ENCODE measurements at regions not wholly inside any gene's neighbourhood (a gene's known extent, or its start where the extent isn't known, plus 50 kb on each side); places are given as distances from the start of the nearest gene placed in this dataset.
"Not testable (repeated sequence)": the region's sequence is repeated elsewhere in the genome, so short reads cannot be mapped to it uniquely, and the experiment has no call there.

DNA sequence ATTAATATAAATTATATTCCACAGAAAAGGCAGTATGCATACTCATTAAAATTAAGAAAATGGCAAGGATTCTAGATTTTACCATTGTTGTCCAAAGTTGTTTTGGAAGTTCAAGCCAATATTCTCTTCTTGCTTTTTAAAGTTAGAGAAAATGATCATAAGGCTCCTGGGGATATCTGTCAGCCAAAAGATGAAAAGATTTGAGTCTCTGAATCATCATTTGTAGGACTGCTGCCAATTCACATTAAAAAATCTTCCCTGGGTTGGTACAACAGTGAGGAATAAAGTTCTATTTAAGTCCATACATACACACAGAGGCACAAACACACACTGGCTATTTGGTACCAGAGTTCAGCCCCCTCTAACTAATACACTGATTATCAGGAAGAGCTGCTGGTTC is 620.1 kb downstream of the COL12A1 start:
- Histone ChIP-seq H3K9me3 (ENCODE audit: low read length) (no peaks in the 10 kb centered on the region), H3K36me3 (ENCODE audit: insufficient read depth, low read length) (no peaks in the 10 kb centered on the region), H3K27me3 (ENCODE audit: insufficient read depth, low read length) (no peaks in the 10 kb centered on the region), H3K4me1 (ENCODE audit: insufficient read depth, low read length) (no peaks in the 10 kb centered on the region), H3K4me3 (ENCODE audit: low read length) (no peak overlapping the region), H2AFZ (ENCODE audit: low read depth, low read length) (no peak overlapping the region)

- no peak overlapping the region for H2AFZ ChIP-seq (ENCODE audit: low read depth, low read length)
- H3K27me3 ChIP-seq (ENCODE audit: insufficient read depth, low read length), result no peaks in the 10 kb centered on the region
- no peaks in the 10 kb centered on the region for H3K36me3 ChIP-seq (ENCODE audit: insufficient read depth, low read length)
- no peaks in the 10 kb centered on the region for H3K9me3 ChIP-seq (ENCODE audit: low read length)
- H3K4me1 ChIP-seq (ENCODE audit: insufficient read depth, low read length), result no peaks in the 10 kb centered on the region
- H3K4me3 ChIP-seq (ENCODE audit: low read length), result no peak overlapping the region
Measured at GRCh38 chr6:74581681-74582080, 624.2 kb downstream of the COL12A1 start.

GRCh38 chr6:74579794-74580193 is 626.1 kb downstream of the COL12A1 start:
- no peaks in the 10 kb centered on the region for H3K9me3 ChIP-seq (ENCODE audit: low read length)
- H2AFZ ChIP-seq (ENCODE audit: low read depth, low read length), result no peak overlapping the region
- H3K4me1 ChIP-seq (ENCODE audit: insufficient read depth, low read length), result no peaks in the 10 kb centered on the region
- H3K36me3 ChIP-seq (ENCODE audit: insufficient read depth, low read length), result no peaks in the 10 kb centered on the region
- no peaks in the 10 kb centered on the region for H3K27me3 ChIP-seq (ENCODE audit: insufficient read depth, low read length)
- no peak overlapping the region for H3K4me3 ChIP-seq (ENCODE audit: low read length)

- Histone ChIP-seq H3K9me3 (ENCODE audit: low read length) (no peaks in the 10 kb centered on the region), H3K27me3 (ENCODE audit: insufficient read depth, low read length) (no peaks in the 10 kb centered on the region), H3K36me3 (ENCODE audit: insufficient read depth, low read length) (no peaks in the 10 kb centered on the region), H3K4me3 (ENCODE audit: low read length) (no peak overlapping the region), H2AFZ (ENCODE audit: low read depth, low read length) (no peak overlapping the region), H3K4me1 (ENCODE audit: insufficient read depth, low read length) (no peaks in the 10 kb centered on the region)
Measured at GRCh38 chr6:74579047-74579446, 626.8 kb downstream of the COL12A1 start.

GRCh38 chr6:74578339-74578738 is 627.5 kb downstream of the COL12A1 start:
- Histone ChIP-seq H3K36me3 (ENCODE audit: insufficient read depth, low read length) (no peaks in the 10 kb centered on the region), H3K9me3 (ENCODE audit: low read length) (no peaks in the 10 kb centered on the region), H3K4me1 (ENCODE audit: insufficient read depth, low read length) (no peaks in the 10 kb centered on the region), H2AFZ (ENCODE audit: low read depth, low read length) (no peak overlapping the region), H3K27me3 (ENCODE audit: insufficient read depth, low read length) (no peaks in the 10 kb centered on the region), H3K4me3 (ENCODE audit: low read length) (no peak overlapping the region)

- Histone ChIP-seq H3K4me3 (ENCODE audit: low read length) (no peak overlapping the region), H3K4me1 (ENCODE audit: insufficient read depth, low read length) (no peaks in the 10 kb centered on the region), H3K27me3 (ENCODE audit: insufficient read depth, low read length) (no peaks in the 10 kb centered on the region), H2AFZ (ENCODE audit: low read depth, low read length) (no peak overlapping the region), H3K9me3 (ENCODE audit: low read length) (no peaks in the 10 kb centered on the region), H3K36me3 (ENCODE audit: insufficient read depth, low read length) (no peaks in the 10 kb centered on the region)
Measured at GRCh38 chr6:74577619-74578018, 628.2 kb downstream of the COL12A1 start.

DNA sequence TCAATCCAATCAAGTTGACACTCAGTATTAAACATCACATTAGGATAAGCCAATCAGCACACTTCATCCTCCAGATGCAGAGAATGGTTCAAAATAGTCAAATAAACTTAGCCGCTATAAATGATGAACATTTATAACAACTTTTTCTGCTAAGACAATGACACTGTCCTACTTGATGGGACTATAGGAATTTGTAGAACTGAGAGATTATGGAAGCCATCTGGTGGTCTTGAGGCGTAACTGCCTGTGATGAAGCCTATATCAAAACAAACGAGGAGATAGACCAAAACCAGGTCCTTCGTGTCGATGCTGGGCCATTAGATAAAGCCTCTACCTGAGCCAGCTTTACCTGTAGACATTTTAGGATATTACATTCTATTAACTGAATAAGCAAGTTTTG is 631.1 kb downstream of the COL12A1 start:
- H3K36me3 ChIP-seq (ENCODE audit: insufficient read depth, low read length), result no peaks in the 10 kb centered on the region
- H3K9me3 ChIP-seq (ENCODE audit: low read length), result no peaks in the 10 kb centered on the region
- H2AFZ ChIP-seq (ENCODE audit: low read depth, low read length), result no peak overlapping the region
- no peaks in the 10 kb centered on the region for H3K27me3 ChIP-seq (ENCODE audit: insufficient read depth, low read length)
- no peaks in the 10 kb centered on the region for H3K4me1 ChIP-seq (ENCODE audit: insufficient read depth, low read length)
- no peak overlapping the region for H3K4me3 ChIP-seq (ENCODE audit: low read length)

DNA sequence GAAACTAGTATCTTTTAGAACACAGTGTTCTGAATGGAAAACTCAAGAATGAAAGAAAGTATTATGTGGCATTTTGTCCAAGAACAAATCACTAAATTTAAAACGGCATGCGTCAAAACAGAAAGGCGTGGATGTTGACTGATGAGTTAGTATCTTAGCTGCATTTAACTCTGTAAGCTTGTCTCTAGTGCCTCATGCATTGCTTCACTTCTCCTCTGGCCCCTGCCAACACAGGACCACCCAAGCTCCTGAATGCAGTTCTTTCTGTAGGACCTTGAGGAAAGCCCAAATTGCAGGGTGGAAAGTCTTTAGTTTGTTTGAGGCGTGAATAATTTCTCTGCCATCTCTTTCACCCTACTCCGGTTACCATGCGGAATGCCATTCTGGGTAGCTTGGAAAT is 632.2 kb downstream of the COL12A1 start:
- H3K36me3 ChIP-seq (ENCODE audit: insufficient read depth, low read length), result no peaks in the 10 kb centered on the region
- no peaks in the 10 kb centered on the region for H3K9me3 ChIP-seq (ENCODE audit: low read length)
- H3K4me3 ChIP-seq (ENCODE audit: low read length), result no peak overlapping the region
- H2AFZ ChIP-seq (ENCODE audit: low read depth, low read length), result no peak overlapping the region
- no peaks in the 10 kb centered on the region for H3K27me3 ChIP-seq (ENCODE audit: insufficient read depth, low read length)
- H3K4me1 ChIP-seq (ENCODE audit: insufficient read depth, low read length), result no peaks in the 10 kb centered on the region

GRCh38 chr6:74570044-74570443 is 635.8 kb downstream of the COL12A1 start:
- H2AFZ ChIP-seq (ENCODE audit: low read depth, low read length), result no peak overlapping the region
- no peaks in the 10 kb centered on the region for H3K36me3 ChIP-seq (ENCODE audit: insufficient read depth, low read length)
- no peaks in the 10 kb centered on the region for H3K27me3 ChIP-seq (ENCODE audit: insufficient read depth, low read length)
- H3K4me3 ChIP-seq (ENCODE audit: low read length), result no peak overlapping the region
- no peaks in the 10 kb centered on the region for H3K4me1 ChIP-seq (ENCODE audit: insufficient read depth, low read length)
- H3K9me3 ChIP-seq (ENCODE audit: low read length), result no peaks in the 10 kb centered on the region

GRCh38 chr6:74568861-74569260 is 637.0 kb downstream of the COL12A1 start:
- H3K4me3 ChIP-seq (ENCODE audit: low read length), result no peak overlapping the region
- H3K4me1 ChIP-seq (ENCODE audit: insufficient read depth, low read length), result no peaks in the 10 kb centered on the region
- H3K9me3 ChIP-seq (ENCODE audit: low read length), result no peaks in the 10 kb centered on the region
- no peaks in the 10 kb centered on the region for H3K36me3 ChIP-seq (ENCODE audit: insufficient read depth, low read length)
- no peaks in the 10 kb centered on the region for H3K27me3 ChIP-seq (ENCODE audit: insufficient read depth, low read length)
- no peak overlapping the region for H2AFZ ChIP-seq (ENCODE audit: low read depth, low read length)

DNA sequence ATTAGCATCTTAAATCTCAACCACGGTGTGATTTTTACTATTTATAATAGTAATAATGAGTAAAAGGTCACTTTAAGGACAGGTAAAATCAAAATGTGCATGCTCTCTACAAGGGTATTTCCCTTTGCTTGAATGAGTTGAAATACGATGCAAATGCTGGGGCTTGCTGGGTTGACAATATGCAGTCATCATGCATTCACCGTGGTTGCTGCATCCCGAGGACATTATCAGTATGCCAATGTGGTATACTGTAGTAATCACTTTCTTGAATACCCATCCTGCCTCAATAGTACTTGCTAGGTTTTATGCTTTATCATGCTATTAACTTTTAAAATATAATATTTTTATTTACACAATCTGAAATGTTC is 637.9 kb downstream of the COL12A1 start:
- H2AFZ ChIP-seq (ENCODE audit: low read depth, low read length); H3K4me3 ChIP-seq (ENCODE audit: low read length); H3K4me1 ChIP-seq (ENCODE audit: insufficient read depth, low read length); H3K9me3 ChIP-seq (ENCODE audit: low read length); H3K36me3 ChIP-seq (ENCODE audit: insufficient read depth, low read length); H3K27me3 ChIP-seq (ENCODE audit: insufficient read depth, low read length): not testable (repeated sequence)

GRCh38 chr6:74567281-74567922 is 638.5 kb downstream of the COL12A1 start:
- H2AFZ ChIP-seq (ENCODE audit: low read depth, low read length), result no peak overlapping the region
- H3K27me3 ChIP-seq (ENCODE audit: insufficient read depth, low read length), result no peaks in the 10 kb centered on the region
- H3K9me3 ChIP-seq (ENCODE audit: low read length), result no peaks in the 10 kb centered on the region
- H3K36me3 ChIP-seq (ENCODE audit: insufficient read depth, low read length), result no peaks in the 10 kb centered on the region
- H3K4me3 ChIP-seq (ENCODE audit: low read length), result no peak overlapping the region
- no peaks in the 10 kb centered on the region for H3K4me1 ChIP-seq (ENCODE audit: insufficient read depth, low read length)

- no peaks in the 10 kb centered on the region for H3K9me3 ChIP-seq (ENCODE audit: low read length)
- no peaks in the 10 kb centered on the region for H3K36me3 ChIP-seq (ENCODE audit: insufficient read depth, low read length)
- H3K27me3 ChIP-seq (ENCODE audit: insufficient read depth, low read length), result no peaks in the 10 kb centered on the region
- no peaks in the 10 kb centered on the region for H3K4me1 ChIP-seq (ENCODE audit: insufficient read depth, low read length)
- H3K4me3 ChIP-seq (ENCODE audit: low read length), result no peak overlapping the region
- no peak overlapping the region for H2AFZ ChIP-seq (ENCODE audit: low read depth, low read length)
Measured at GRCh38 chr6:74557236-74557635, 648.6 kb downstream of the COL12A1 start.

DNA sequence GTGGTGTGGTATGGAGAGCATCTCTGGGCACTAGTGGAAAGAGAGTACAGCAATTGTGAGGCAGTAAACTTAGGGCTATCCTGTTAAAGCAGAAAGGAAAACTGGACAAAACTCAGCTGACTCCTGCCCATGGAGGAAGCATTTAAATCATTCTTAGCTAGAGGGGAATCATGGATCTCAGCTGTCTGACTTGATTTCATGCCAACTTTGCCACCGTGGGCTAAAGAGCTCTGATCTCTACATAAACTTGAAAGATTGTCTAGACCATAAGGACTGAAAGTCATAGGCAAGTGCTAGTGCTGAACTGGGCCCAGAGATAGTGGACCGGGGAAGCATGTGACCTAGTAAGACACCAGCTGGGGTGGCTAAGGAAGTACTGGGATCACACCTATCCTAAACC is 651.8 kb downstream of the COL12A1 start:
- H3K9me3 ChIP-seq (ENCODE audit: low read length), result no peaks in the 10 kb centered on the region
- H3K27me3 ChIP-seq (ENCODE audit: insufficient read depth, low read length), result no peaks in the 10 kb centered on the region
- no peaks in the 10 kb centered on the region for H3K36me3 ChIP-seq (ENCODE audit: insufficient read depth, low read length)
- H3K4me3 ChIP-seq (ENCODE audit: low read length), result no peak overlapping the region
- H2AFZ ChIP-seq (ENCODE audit: low read depth, low read length), result no peak overlapping the region
- H3K4me1 ChIP-seq (ENCODE audit: insufficient read depth, low read length), result no peaks in the 10 kb centered on the region

Measured in neuron (in vitro differentiated cells).